ENCODE measurements at regions not wholly inside any gene's neighbourhood (a gene's known extent, or its start where the extent isn't known, plus 50 kb on each side); places are given as distances from the start of the nearest gene placed in this dataset.

- ATAC-seq (no peak), DNase-seq (ENCODE audit: low read depth, low spot score) (no peak)
- no TSS peak for BruUV-seq (replicated peaks)
- intact Hi-C loops (cut with micrococcal nuclease; ENCODE audit: unreplicated experiment) (no loop called here), in situ Hi-C loops (cut with HindIII; ENCODE audit: low pct_unique_long_range_greater_than_20kb, low sequenced_read_pairs) (no loop called here)
- no peaks in the 10 kb centered on the region for H3K9me3 ChIP-seq (ENCODE audit: control insufficient read depth, insufficient read depth, low read depth, low read length)
- H3K4me1 ChIP-seq (ENCODE audit: control insufficient read depth, insufficient read depth, low read length) = no peaks in the 10 kb centered on the region
- TF ChIP-seq, protein P1, sequence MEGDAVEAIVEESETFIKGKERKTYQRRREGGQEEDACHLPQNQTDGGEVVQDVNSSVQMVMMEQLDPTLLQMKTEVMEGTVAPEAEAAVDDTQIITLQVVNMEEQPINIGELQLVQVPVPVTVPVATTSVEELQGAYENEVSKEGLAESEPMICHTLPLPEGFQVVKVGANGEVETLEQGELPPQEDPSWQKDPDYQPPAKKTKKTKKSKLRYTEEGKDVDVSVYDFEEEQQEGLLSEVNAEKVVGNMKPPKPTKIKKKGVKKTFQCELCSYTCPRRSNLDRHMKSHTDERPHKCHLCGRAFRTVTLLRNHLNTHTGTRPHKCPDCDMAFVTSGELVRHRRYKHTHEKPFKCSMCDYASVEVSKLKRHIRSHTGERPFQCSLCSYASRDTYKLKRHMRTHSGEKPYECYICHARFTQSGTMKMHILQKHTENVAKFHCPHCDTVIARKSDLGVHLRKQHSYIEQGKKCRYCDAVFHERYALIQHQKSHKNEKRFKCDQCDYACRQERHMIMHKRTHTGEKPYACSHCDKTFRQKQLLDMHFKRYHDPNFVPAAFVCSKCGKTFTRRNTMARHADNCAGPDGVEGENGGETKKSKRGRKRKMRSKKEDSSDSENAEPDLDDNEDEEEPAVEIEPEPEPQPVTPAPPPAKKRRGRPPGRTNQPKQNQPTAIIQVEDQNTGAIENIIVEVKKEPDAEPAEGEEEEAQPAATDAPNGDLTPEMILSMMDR (IDR thresholded peaks at IDR 0.05) = no peak
- no peak for TF ChIP-seq SIN3A (IDR thresholded peaks at IDR 0.05; ENCODE audit: borderline replicate concordance, insufficient read depth, low read depth, low read length)
- TF ChIP-seq REST (IDR thresholded peaks at IDR 0.05; ENCODE audit: insufficient read depth in 1 of 2, low read depth in 2 of 2, low read length in 1 of 2) = no peak
- no peak for TF ChIP-seq POLR2AphosphoS5 (IDR thresholded peaks at IDR 0.05; ENCODE audit: low read depth, low read length)
- TF ChIP-seq TCF7L2 (IDR thresholded peaks at IDR 0.05; ENCODE audit: low read depth, low read length) = no peak
- no peak overlapping the region for H3K27ac ChIP-seq (ENCODE audit: low read length)
- no peaks in the 10 kb centered on the region for H3K36me3 ChIP-seq (ENCODE audit: control insufficient read depth, insufficient read depth, low read length)
- ChIA-PET CTCF (no interaction called here), POLR2A (no interaction called here)
- peaks cover 3% of the 10 kb centered on the region; the same call in 1 of the 2 replicates for H3K27me3 ChIP-seq (ENCODE audit: control insufficient read depth, insufficient read depth, low read length)
- no peak overlapping the region for H3K4me3 ChIP-seq (ENCODE audit: low read depth in 2 of 2, low read length in 2 of 2)
These were observed 132.5 kb downstream of the VAPA start for GRCh38 chr18:10046178-10046807.

GRCh38 chr18:10047237-10047636 lies 133.4 kb downstream of the VAPA start:
- Histone ChIP-seq H3K27ac (ENCODE audit: low read length) (no peak overlapping the region), H3K36me3 (ENCODE audit: control insufficient read depth, insufficient read depth, low read length) (no peaks in the 10 kb centered on the region), H3K4me1 (ENCODE audit: control insufficient read depth, insufficient read depth, low read length) (no peaks in the 10 kb centered on the region), H3K27me3 (ENCODE audit: control insufficient read depth, insufficient read depth, low read length) (peaks cover 3% of the 10 kb centered on the region; the same call in 1 of the 2 replicates), H3K4me3 (ENCODE audit: low read depth in 2 of 2, low read length in 2 of 2) (no peak overlapping the region), H3K9me3 (ENCODE audit: control insufficient read depth, insufficient read depth, low read depth, low read length) (no peaks in the 10 kb centered on the region)
- DNase-seq (ENCODE audit: low read depth, low spot score) (no peak), ATAC-seq (no peak)
- ChIA-PET CTCF (no interaction called here), POLR2A (no interaction called here)
- intact Hi-C loops (cut with micrococcal nuclease; ENCODE audit: unreplicated experiment) (no loop called here), in situ Hi-C loops (cut with HindIII; ENCODE audit: low pct_unique_long_range_greater_than_20kb, low sequenced_read_pairs) (no loop called here)
- BruUV-seq (replicated peaks) = no TSS peak
- no peak for TF ChIP-seq SIN3A (IDR thresholded peaks at IDR 0.05; ENCODE audit: borderline replicate concordance, insufficient read depth, low read depth, low read length)
- TF ChIP-seq, protein P1 (IDR thresholded peaks at IDR 0.05) = no peak
- TF ChIP-seq REST (IDR thresholded peaks at IDR 0.05; ENCODE audit: insufficient read depth in 1 of 2, low read depth in 2 of 2, low read length in 1 of 2) = no peak

Measured in Panc1 (cell line).